Neural crest cell (in vitro differentiated cells): ENCODE measurements at regions not wholly inside any gene's neighbourhood (a gene's known extent, or its start where the extent isn't known, plus 50 kb on each side); places are given as distances from the start of the nearest gene placed in this dataset.

ENCODE experiments used
- DNase-seq: peaks from one replicate; pipeline ENCODE4 v3.0.0; 2021; ENCODE audit warnings: low read depth, mixed read lengths, low spot score
- H3K27ac Mint-ChIP-seq: one replicate; pipeline ENCODE4 v1.8.0; 2021; ENCODE audit warnings: mild to moderate bottlenecking, mixed read lengths; ENCODE audit not compliant: unreplicated experiment
- H3K27me3 Mint-ChIP-seq: 2 replicates; pipeline ENCODE4 v1.8.0; 2021; ENCODE audit warnings: low read depth, mild to moderate bottlenecking, mixed read lengths
- H3K36me3 Mint-ChIP-seq: 2 replicates; pipeline ENCODE4 v1.8.0; 2021; ENCODE audit warnings: low read depth, mild to moderate bottlenecking, mixed read lengths
- H3K4me1 Mint-ChIP-seq: 2 replicates; pipeline ENCODE4 v1.8.0; 2021; ENCODE audit warnings: mixed read lengths
- H3K4me3 Mint-ChIP-seq: one replicate; pipeline ENCODE4 v1.8.0; 2021; ENCODE audit warnings: mild to moderate bottlenecking, mixed read lengths
- H3K9me3 Mint-ChIP-seq: 2 replicates; pipeline ENCODE4 v1.8.0; 2021; ENCODE audit warnings: mixed read lengths
- TF ChIP-seq, protein P1 (sequence below): fragments of 200-600 bp; sonication (generic); conservative IDR thresholded peaks from 2 replicates; pipeline ENCODE4 v1.5.0; 2021; ENCODE audit warnings: antibody characterized with exemption, mild to moderate bottlenecking

- Mint-ChIP-seq H3K27me3 (no peaks in the 10 kb centered on the region), H3K27ac (no peak overlapping the region), H3K36me3 (no peaks in the 10 kb centered on the region), H3K9me3 (peaks cover 2% of the 10 kb centered on the region), H3K4me3 (no peak overlapping the region), H3K4me1 (peaks cover 7% of the 10 kb centered on the region)
- TF ChIP-seq, protein P1, sequence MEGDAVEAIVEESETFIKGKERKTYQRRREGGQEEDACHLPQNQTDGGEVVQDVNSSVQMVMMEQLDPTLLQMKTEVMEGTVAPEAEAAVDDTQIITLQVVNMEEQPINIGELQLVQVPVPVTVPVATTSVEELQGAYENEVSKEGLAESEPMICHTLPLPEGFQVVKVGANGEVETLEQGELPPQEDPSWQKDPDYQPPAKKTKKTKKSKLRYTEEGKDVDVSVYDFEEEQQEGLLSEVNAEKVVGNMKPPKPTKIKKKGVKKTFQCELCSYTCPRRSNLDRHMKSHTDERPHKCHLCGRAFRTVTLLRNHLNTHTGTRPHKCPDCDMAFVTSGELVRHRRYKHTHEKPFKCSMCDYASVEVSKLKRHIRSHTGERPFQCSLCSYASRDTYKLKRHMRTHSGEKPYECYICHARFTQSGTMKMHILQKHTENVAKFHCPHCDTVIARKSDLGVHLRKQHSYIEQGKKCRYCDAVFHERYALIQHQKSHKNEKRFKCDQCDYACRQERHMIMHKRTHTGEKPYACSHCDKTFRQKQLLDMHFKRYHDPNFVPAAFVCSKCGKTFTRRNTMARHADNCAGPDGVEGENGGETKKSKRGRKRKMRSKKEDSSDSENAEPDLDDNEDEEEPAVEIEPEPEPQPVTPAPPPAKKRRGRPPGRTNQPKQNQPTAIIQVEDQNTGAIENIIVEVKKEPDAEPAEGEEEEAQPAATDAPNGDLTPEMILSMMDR, result no peak
- no peak for DNase-seq
These were observed 362.5 kb upstream of the ZMIZ1 start for GRCh38 chr10:78706256-78706655.

GRCh38 chr10:78706726-78707540, 361.8 kb upstream of the ZMIZ1 start:
- Mint-ChIP-seq H3K4me3 (no peak overlapping the region), H3K4me1 (peaks cover 7% of the 10 kb centered on the region), H3K27me3 (no peaks in the 10 kb centered on the region), H3K36me3 (no peaks in the 10 kb centered on the region), H3K9me3 (peaks cover 2% of the 10 kb centered on the region), H3K27ac (no peak overlapping the region)
- DNase-seq, result no peak
- TF ChIP-seq, protein P1, result no peak

DNA sequence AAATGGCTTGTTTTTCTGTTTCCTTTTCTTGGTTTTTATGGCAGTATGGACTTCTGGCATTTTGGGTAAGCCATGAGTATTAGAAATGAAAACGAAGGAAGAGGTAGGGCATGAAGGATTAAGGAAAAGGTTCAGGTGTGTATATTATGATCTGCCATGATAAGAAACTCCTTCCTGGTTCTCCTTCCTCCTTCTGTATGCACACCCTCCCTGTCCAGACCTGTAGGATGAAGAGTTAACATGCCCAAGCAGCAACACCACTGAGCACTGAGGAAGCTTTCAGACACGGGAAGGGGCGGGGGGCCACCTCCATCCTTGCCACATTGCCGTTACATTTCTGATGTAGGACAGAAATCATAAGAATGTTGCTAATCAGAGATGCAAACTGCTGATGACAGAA, 361.0 kb upstream of the ZMIZ1 start:
- peaks cover 2% of the 10 kb centered on the region for H3K9me3 Mint-ChIP-seq

GRCh38 chr10:78712147-78712546, 356.6 kb upstream of the ZMIZ1 start:
- no peak for DNase-seq
- no peaks in the 10 kb centered on the region for H3K27me3 Mint-ChIP-seq

More for the DNA sequence above, 361.0 kb upstream of the ZMIZ1 start:
- no peak overlapping the region for H3K4me3 Mint-ChIP-seq
- H3K4me1 Mint-ChIP-seq, result peaks cover 7% of the 10 kb centered on the region
- H3K36me3 Mint-ChIP-seq, result no peaks in the 10 kb centered on the region
- no peaks in the 10 kb centered on the region for H3K27me3 Mint-ChIP-seq
- no peak overlapping the region for H3K27ac Mint-ChIP-seq
- TF ChIP-seq, protein P1, result no peak
- no peak for DNase-seq

GRCh38 chr10:78713659-78714058, 355.1 kb upstream of the ZMIZ1 start:
- no peak for DNase-seq

More at GRCh38 chr10:78712147-78712546, 356.6 kb upstream of the ZMIZ1 start:
- H3K4me3 Mint-ChIP-seq, result no peak overlapping the region
- H3K36me3 Mint-ChIP-seq, result no peaks in the 10 kb centered on the region
- H3K9me3 Mint-ChIP-seq, result no peaks in the 10 kb centered on the region
- TF ChIP-seq, protein P1, result no peak
- no peak overlapping the region for H3K27ac Mint-ChIP-seq
- peaks cover 15% of the 10 kb centered on the region for H3K4me1 Mint-ChIP-seq

More at GRCh38 chr10:78713659-78714058, 355.1 kb upstream of the ZMIZ1 start:
- no peak overlapping the region for H3K27ac Mint-ChIP-seq
- no peaks in the 10 kb centered on the region for H3K36me3 Mint-ChIP-seq
- H3K4me3 Mint-ChIP-seq, result no peak overlapping the region
- H3K27me3 Mint-ChIP-seq, result no peaks in the 10 kb centered on the region
- H3K4me1 Mint-ChIP-seq, result peaks cover 15% of the 10 kb centered on the region
- TF ChIP-seq, protein P1, result no peak
- no peaks in the 10 kb centered on the region for H3K9me3 Mint-ChIP-seq
